Small intestine (tissue), 7 donors: ENCODE measurements at regions not wholly inside any gene's neighbourhood (a gene's known extent, or its start where the extent isn't known, plus 50 kb on each side); places are given as distances from the start of the nearest gene placed in this dataset.
"Not testable (repeated sequence)": the region's sequence is repeated elsewhere in the genome, so short reads cannot be mapped to it uniquely, and the experiment has no call there.

ENCODE experiments used
- DNase-seq, 2 donors: peaks; one replicate each; pipeline versions ENCODE4 v3.0.0 to v3.0.0-alpha.2; 2013
- FAIRE-seq: peaks from 2 replicates; lab custom pipeline; 2012; peaks lifted over from hg19 to GRCh38; lab: Jason Lieb, UNC
- H3K27ac ChIP-seq, 3 donors: one replicate each; pipeline ENCODE4 v1.5.1; 2013; ENCODE audit warnings: low read length in 2 of 3, mild to moderate bottlenecking in 2 of 3, control low read depth in 1 of 3, inconsistent platforms in 1 of 3, low read depth in 1 of 3, moderate library complexity in 1 of 3
- H3K27me3 ChIP-seq, 3 donors: one replicate each; pipeline ENCODE4 v1.6.1; 2013; ENCODE audit warnings: low read length in 3 of 3, inconsistent platforms in 1 of 3; ENCODE audit not compliant: control insufficient read depth in 3 of 3, insufficient read depth in 3 of 3
- H3K36me3 ChIP-seq, 3 donors: one replicate each; pipeline ENCODE4 v1.6.1; 2013; ENCODE audit warnings: low read length in 3 of 3, inconsistent platforms in 1 of 3, low read depth in 1 of 3, mild to moderate bottlenecking in 1 of 3, moderate library complexity in 1 of 3; ENCODE audit not compliant: control insufficient read depth in 3 of 3, insufficient read depth in 2 of 3
- H3K4me1 ChIP-seq, 3 donors: one replicate each; pipeline ENCODE4 v1.6.1; 2013; ENCODE audit warnings: low read length in 2 of 3, inconsistent platforms in 1 of 3, low read depth in 1 of 3, mild to moderate bottlenecking in 1 of 3, moderate library complexity in 1 of 3; ENCODE audit not compliant: control insufficient read depth in 3 of 3, insufficient read depth in 2 of 3
- H3K4me3 ChIP-seq, 3 donors: one replicate each; pipeline ENCODE4 v1.5.1; 2013; ENCODE audit warnings: low read length in 3 of 3, control low read depth in 1 of 3, inconsistent platforms in 1 of 3, low read depth in 1 of 3, mild to moderate bottlenecking in 1 of 3, moderate library complexity in 1 of 3
- H3K9me3 ChIP-seq, 2 donors: one replicate each; pipeline ENCODE4 v1.6.1; 2013; ENCODE audit warnings: low read depth in 1 of 2, low read length in 1 of 2; ENCODE audit not compliant: control insufficient read depth in 2 of 2, insufficient read depth in 1 of 2
- WGBS, 3 donors: extraction: QIAGEN DNeasy Blood & Tissue Kit; methylation state at CpG; one replicate each; pipeline ENCODE4 v1.1.7; 2013; 5-methylcytosine and 5-hydroxymethylcytosine counted together
- donor health status: healthy with polysubstance abuse.
- donor health status: control.
- donor health status: control.
- donor health status: Bipolar disorder and iron deficiency.
- donor health status: healthy.

DNA sequence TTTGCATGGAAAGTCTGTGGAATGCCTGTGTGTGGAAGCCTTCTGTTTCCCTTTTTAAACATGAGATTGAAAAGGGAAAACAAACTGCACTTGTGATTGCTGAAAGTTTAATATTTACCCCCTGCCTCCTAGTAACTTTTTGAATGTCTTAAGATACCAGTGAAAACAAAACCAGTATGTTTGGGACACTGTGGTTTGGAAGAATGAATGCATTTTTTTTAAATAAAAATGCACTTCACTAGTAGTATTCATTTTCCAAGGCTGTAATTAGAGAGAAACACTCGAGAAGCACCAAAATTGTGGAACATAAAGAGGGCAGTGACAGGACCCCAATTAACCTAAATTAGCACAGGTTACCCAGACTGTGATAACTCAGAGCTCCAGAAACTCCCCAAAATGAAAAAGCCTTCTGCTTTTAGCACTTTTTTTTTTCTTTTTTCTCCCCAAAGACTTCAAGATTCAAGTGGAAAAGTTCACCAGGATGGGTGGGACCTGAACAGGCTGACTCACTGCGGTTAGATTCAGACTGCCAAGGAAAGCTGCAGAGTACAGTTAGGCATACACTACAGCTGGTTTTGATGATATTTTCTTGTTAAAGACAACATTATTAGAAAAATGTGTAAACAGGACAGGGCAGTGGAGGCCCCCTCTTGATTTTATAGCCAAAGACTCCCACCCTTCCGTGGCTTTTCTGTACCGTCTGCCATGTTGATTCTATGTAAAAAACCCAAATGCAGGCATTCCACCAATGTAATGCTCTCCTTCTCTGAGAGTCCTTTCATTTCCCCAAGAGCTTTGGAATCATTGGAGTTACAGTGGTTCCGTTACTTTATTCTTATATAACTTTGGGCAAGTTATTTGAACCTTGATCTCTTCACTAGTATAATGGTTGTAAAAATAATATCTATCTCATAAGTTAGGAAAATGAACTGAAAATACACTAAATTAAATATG is 151.8 kb upstream of the NBPF9 start:
- FAIRE-seq, H3K4me3 ChIP-seq, DNase-seq, H3K27ac ChIP-seq, H3K4me1 ChIP-seq, H3K27me3 ChIP-seq, H3K9me3 ChIP-seq, H3K36me3 ChIP-seq: not testable (repeated sequence)
- 56% methylated on average over 1 of the region's 5 CpGs; no CpG with 5 or more reads in 2 of the 3 donors for WGBS, 3 donors

DNA sequence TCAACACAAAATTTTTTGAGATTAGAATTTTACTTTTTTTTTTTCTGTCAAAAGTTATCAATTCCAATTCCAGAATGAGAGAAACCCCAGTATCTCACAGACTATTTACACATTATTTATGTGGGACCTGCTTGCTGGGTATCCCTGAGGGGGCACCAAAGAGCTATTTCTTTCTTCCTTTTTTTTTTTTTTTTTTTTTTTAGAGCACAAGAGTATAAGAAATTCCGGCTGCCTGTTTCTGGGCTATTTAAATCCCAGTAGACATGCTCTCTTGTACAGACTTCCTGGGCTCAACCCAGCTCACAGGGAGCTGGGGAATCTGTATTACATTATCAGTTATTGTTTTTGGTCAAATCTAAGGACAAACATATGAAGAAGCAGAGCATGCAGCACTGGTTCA is 156.9 kb upstream of the NBPF9 start:
- not testable (repeated sequence) for H3K4me1 ChIP-seq, H3K9me3 ChIP-seq, H3K4me3 ChIP-seq, H3K36me3 ChIP-seq, H3K27ac ChIP-seq, FAIRE-seq, H3K27me3 ChIP-seq, DNase-seq
- 0% methylated on average over 1 of the region's 1 CpG; no CpG with 5 or more reads in 2 of the 3 donors for WGBS, 3 donors

DNA sequence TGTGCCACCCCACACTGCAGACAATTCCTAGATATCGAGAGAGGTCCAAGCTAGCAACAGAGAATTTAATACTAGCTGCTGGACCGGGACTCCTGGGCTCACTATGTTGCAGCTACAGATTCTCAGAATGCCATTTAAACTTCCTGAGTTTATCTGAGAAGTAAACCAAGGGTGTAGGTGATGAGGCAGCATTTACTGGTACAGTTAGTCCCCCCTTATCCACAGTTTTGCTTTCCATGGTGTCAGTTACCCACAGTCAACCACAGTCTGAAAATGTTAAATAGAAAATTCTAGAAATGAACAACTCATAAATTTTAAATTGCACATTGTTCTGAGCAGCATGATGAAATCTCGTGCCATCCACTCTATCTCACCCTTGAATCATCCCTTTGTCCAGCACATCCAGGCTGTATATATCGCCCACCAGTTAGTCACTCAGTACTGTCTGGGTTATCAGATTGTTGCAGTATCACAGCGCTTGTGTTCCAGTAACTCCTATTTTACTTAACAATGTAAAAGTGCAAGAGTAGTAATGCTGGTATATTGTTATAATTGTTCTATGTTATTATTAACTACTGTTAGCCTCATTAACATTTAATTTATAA is 157.5 kb upstream of the NBPF9 start:
- H3K4me1 ChIP-seq, H3K4me3 ChIP-seq, H3K36me3 ChIP-seq, H3K27ac ChIP-seq, H3K9me3 ChIP-seq, FAIRE-seq, DNase-seq, H3K27me3 ChIP-seq: not testable (repeated sequence)
- WGBS, 3 donors: 72 to 73% (median 72%) methylated on average over 2 of the region's 5 CpGs

DNA sequence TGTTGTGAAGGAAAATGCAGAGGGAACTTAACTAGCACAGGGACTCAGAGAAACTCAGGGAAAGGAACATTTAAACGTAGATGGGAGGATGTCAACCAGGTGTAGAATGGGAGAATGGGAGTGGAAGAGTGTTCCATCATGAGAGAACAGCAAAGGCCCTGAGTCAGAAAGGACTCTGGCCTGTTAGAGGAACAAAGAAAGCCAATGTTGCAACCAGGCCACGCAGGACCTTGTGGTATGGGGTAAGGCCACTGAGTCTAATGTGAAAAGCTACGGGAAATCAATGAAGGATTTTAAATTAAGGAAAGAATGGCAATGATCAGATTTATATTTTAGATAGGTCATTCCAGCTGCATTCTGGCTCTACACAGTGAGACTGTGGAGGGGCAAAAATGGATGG is 163.9 kb upstream of the NBPF9 start:
- no CpG with 5 or more reads among the region's 3 CpGs for WGBS, 3 donors
- H3K36me3 ChIP-seq, H3K27ac ChIP-seq, H3K27me3 ChIP-seq, H3K4me1 ChIP-seq, H3K9me3 ChIP-seq, FAIRE-seq, H3K4me3 ChIP-seq, DNase-seq: not testable (repeated sequence)

DNA sequence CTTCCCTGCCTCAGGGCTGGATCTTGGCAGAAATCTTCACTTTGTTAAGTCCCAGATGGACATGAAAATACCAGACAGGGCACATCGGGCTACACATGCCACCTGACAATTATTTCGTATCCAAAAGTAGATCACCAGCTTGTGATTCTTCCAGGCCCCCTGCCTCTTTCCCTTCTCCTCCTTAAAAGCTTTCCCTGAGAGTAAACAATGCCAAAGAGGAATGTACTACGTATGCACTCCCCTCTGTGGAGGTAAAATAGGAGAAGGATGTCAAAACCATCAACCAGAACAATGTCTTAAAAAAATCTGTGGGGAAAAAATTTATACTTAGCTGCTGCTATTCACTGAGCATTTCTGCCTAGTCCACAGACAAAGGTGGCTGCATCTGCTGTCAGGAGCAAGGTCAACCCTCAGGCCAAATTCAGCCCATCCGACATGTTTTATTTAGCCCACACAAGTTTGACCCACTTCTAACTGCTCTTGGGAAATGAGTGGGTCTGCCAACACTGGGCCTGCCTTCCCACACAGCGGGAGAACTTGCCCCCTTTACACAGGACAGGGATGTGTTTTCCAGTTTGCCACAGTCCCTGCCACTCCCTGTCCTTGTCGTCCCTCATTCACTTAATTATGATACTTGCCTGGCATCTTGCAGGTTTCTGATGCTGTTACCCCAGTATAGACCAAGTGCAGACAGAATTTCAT is 165.8 kb upstream of the NBPF9 start:
- not testable (repeated sequence) for H3K27ac ChIP-seq, H3K4me1 ChIP-seq, H3K36me3 ChIP-seq, H3K27me3 ChIP-seq, DNase-seq, H3K9me3 ChIP-seq, FAIRE-seq, H3K4me3 ChIP-seq
- WGBS, 3 donors: no CpG with 5 or more reads among the region's 6 CpGs

DNA sequence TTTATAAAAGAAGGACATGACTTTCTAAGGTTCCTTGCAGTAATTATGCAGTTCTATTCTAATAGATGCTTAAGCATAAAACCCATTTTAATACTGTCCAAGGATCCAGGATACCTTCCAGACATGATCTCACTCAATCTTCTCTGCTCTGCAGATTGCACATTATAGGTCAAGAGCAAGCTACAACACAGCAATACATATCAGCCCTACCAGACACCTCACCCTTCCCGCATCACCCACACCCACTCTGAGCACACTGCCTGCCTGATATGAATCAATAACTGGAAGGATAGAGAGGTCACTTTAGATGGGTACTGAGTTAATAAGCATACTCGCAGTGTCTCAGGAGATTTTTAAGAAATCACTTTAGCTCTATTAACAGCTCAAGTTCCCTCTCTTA is 166.5 kb upstream of the NBPF9 start:
- H3K4me3 ChIP-seq, H3K36me3 ChIP-seq, H3K27ac ChIP-seq, FAIRE-seq, H3K4me1 ChIP-seq, H3K9me3 ChIP-seq, H3K27me3 ChIP-seq, DNase-seq: not testable (repeated sequence)
- no CpG with 5 or more reads among the region's 2 CpGs for WGBS, 3 donors

DNA sequence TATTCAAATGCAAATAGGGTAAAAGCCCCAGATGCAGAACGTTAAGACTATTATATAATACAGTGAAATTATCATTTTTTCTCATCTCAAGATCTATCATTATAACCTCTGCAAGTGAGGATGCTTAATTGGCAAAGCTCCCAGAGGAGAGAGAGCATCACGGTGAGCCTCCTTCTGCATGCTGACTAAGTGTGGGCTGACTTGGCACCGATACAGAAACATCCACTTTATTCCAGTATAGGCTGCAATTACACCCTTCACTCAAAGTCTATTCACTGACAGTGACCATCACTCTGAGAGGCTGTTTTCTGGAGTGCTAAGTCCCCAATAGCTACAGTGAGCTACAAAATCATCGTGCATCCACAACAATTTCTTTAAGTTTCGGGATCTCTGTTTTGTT is 171.1 kb upstream of the NBPF9 start:
- H3K9me3 ChIP-seq, FAIRE-seq, DNase-seq, H3K4me3 ChIP-seq, H3K36me3 ChIP-seq, H3K27ac ChIP-seq, H3K4me1 ChIP-seq, H3K27me3 ChIP-seq: not testable (repeated sequence)
- 71 to 88% (median 78%) methylated on average over 2 of the region's 5 CpGs for WGBS, 3 donors

DNA sequence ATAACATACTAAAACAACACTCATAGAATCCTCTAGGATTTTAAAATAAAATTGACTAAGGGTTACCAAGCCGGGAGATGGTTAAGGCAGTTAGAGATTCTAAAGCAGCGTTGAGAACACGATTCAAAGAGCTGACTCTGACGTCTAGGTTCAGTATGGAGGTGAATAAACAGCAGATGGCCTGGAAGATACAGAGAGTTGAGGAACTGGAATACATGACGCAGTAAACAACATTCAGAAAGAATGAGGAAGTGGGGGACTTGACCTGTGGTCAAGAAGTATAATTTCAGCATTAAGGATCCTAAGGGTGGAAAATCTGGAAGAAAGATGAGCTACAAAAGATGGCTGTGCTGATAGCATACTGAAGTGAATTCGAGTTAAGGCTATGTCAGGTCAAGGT is 172.5 kb upstream of the NBPF9 start:
- H3K27ac ChIP-seq, H3K4me1 ChIP-seq, H3K36me3 ChIP-seq, DNase-seq, H3K9me3 ChIP-seq, H3K27me3 ChIP-seq, FAIRE-seq, H3K4me3 ChIP-seq: not testable (repeated sequence)
- WGBS, 3 donors: no CpG with 5 or more reads among the region's 6 CpGs
